ENCODE measurements at regions not wholly inside any gene's neighbourhood (a gene's known extent, or its start where the extent isn't known, plus 50 kb on each side); places are given as distances from the start of the nearest gene placed in this dataset.

- Histone ChIP-seq H2AFZ (replicated peaks) (no peak overlapping the region), H3K9ac (no peak overlapping the region), H3K9me3 (ENCODE audit: low read depth) (no peaks in the 10 kb centered on the region), H4K20me1 (ENCODE audit: low read depth) (no peaks in the 10 kb centered on the region), H3K36me3 (no peaks in the 10 kb centered on the region), H3K4me2 (no peak overlapping the region), H3K4me3 (no peak overlapping the region), H3K4me1 (no peaks in the 10 kb centered on the region), H3K27me3 (no peaks in the 10 kb centered on the region), H3K27ac (no peak overlapping the region), H3F3A (ENCODE audit: low read depth) (no peaks in the 10 kb centered on the region), H3K79me2 (ENCODE audit: low read depth) (no peaks in the 10 kb centered on the region)
- H3K4me3 Mint-ChIP-seq: no peak overlapping the region
- TF ChIP-seq CTCF (IDR thresholded peaks at IDR 0.05) (no peak), EZH2 (IDR thresholded peaks at IDR 0.05) (no peak), EZH2phosphoT487 (IDR thresholded peaks at IDR 0.05) (no peak)
- H3K27me3 Mint-ChIP-seq (ENCODE audit: insufficient read depth, low read depth): no peaks in the 10 kb centered on the region
- no peaks in the 10 kb centered on the region for H3K36me3 Mint-ChIP-seq
- peaks cover 5% of the 10 kb centered on the region for H3K9me3 Mint-ChIP-seq
- DNase-seq (ENCODE audit: low spot score): no peak
- H3K27ac Mint-ChIP-seq: no peak overlapping the region
- H3K4me1 Mint-ChIP-seq: no peaks in the 10 kb centered on the region
Observed at GRCh38 chr18:22639561-22639960, 221.8 kb upstream of the CTAGE1 start.

- Histone ChIP-seq H3K36me3 (no peaks in the 10 kb centered on the region), H3K4me3 (no peak overlapping the region), H3K9ac (no peak overlapping the region), H3K9me3 (ENCODE audit: low read depth) (no peaks in the 10 kb centered on the region), H3K4me1 (no peaks in the 10 kb centered on the region), H3K79me2 (ENCODE audit: low read depth) (no peaks in the 10 kb centered on the region), H2AFZ (replicated peaks) (no peak overlapping the region), H3K4me2 (no peak overlapping the region), H4K20me1 (ENCODE audit: low read depth) (no peaks in the 10 kb centered on the region), H3K27me3 (no peaks in the 10 kb centered on the region), H3K27ac (no peak overlapping the region), H3F3A (ENCODE audit: low read depth) (no peaks in the 10 kb centered on the region)
- H3K27ac Mint-ChIP-seq: no peak overlapping the region
- DNase-seq (ENCODE audit: low spot score): no peak
- H3K27me3 Mint-ChIP-seq (ENCODE audit: insufficient read depth, low read depth): no peaks in the 10 kb centered on the region
- no peaks in the 10 kb centered on the region for H3K36me3 Mint-ChIP-seq
- H3K4me3 Mint-ChIP-seq: no peak overlapping the region
- H3K4me1 Mint-ChIP-seq: no peaks in the 10 kb centered on the region
- TF ChIP-seq EZH2 (IDR thresholded peaks at IDR 0.05): no peak
- TF ChIP-seq EZH2phosphoT487 (IDR thresholded peaks at IDR 0.05): no peak
- H3K9me3 Mint-ChIP-seq: peaks cover 5% of the 10 kb centered on the region
Observed at GRCh38 chr18:22640281-22640842, 222.6 kb upstream of the CTAGE1 start.

GRCh38 chr18:22641958-22642357 is 224.2 kb upstream of the CTAGE1 start:
- Histone ChIP-seq H3K4me2 (no peak overlapping the region), H3K79me2 (ENCODE audit: low read depth) (no peaks in the 10 kb centered on the region), H4K20me1 (ENCODE audit: low read depth) (no peaks in the 10 kb centered on the region), H3K27me3 (no peaks in the 10 kb centered on the region), H3K9ac (no peak overlapping the region), H3K4me1 (no peaks in the 10 kb centered on the region), H3K9me3 (ENCODE audit: low read depth) (no peaks in the 10 kb centered on the region), H3F3A (ENCODE audit: low read depth) (no peaks in the 10 kb centered on the region), H3K4me3 (no peak overlapping the region), H3K36me3 (no peaks in the 10 kb centered on the region), H3K27ac (no peak overlapping the region), H2AFZ (replicated peaks) (no peak overlapping the region)
- Mint-ChIP-seq H3K9me3 (peaks cover 5% of the 10 kb centered on the region), H3K27ac (no peak overlapping the region), H3K36me3 (no peaks in the 10 kb centered on the region), H3K27me3 (ENCODE audit: insufficient read depth, low read depth) (no peaks in the 10 kb centered on the region), H3K4me1 (no peaks in the 10 kb centered on the region), H3K4me3 (no peak overlapping the region)
- no peak for TF ChIP-seq CTCF (IDR thresholded peaks at IDR 0.05)
- no peak for TF ChIP-seq EZH2phosphoT487 (IDR thresholded peaks at IDR 0.05)
- no peak for TF ChIP-seq EZH2 (IDR thresholded peaks at IDR 0.05)
- DNase-seq (ENCODE audit: low spot score): no peak

- H3K4me1 Mint-ChIP-seq: no peaks in the 10 kb centered on the region
- TF ChIP-seq EZH2phosphoT487 (IDR thresholded peaks at IDR 0.05) (no peak), CTCF (IDR thresholded peaks at IDR 0.05) (no peak), EZH2 (IDR thresholded peaks at IDR 0.05) (no peak)
- H4K20me1 ChIP-seq (ENCODE audit: low read depth): no peaks in the 10 kb centered on the region
Observed at GRCh38 chr18:22643731-22644130, 226.0 kb upstream of the CTAGE1 start.

More at GRCh38 chr18:22643731-22644130, 226.0 kb upstream of the CTAGE1 start:
- no peak overlapping the region for H3K4me3 ChIP-seq
- no peaks in the 10 kb centered on the region for H3K4me1 ChIP-seq
- no peak for DNase-seq (ENCODE audit: low spot score)
- no peaks in the 10 kb centered on the region for H3K36me3 Mint-ChIP-seq
- no peaks in the 10 kb centered on the region for H3K27me3 ChIP-seq
- no peak overlapping the region for H3K27ac Mint-ChIP-seq
- H2AFZ ChIP-seq (replicated peaks): no peak overlapping the region
- no peaks in the 10 kb centered on the region for H3K9me3 Mint-ChIP-seq
- H3K79me2 ChIP-seq (ENCODE audit: low read depth): no peaks in the 10 kb centered on the region
- no peaks in the 10 kb centered on the region for H3F3A ChIP-seq (ENCODE audit: low read depth)
- H3K4me2 ChIP-seq: no peak overlapping the region
- no peaks in the 10 kb centered on the region for H3K36me3 ChIP-seq
- no peaks in the 10 kb centered on the region for H3K27me3 Mint-ChIP-seq (ENCODE audit: insufficient read depth, low read depth)
- H3K9ac ChIP-seq: no peak overlapping the region
- H3K4me3 Mint-ChIP-seq: no peak overlapping the region
- no peak overlapping the region for H3K27ac ChIP-seq
- H3K9me3 ChIP-seq (ENCODE audit: low read depth): no peaks in the 10 kb centered on the region
